ENCODE measurements at regions not wholly inside any gene's neighbourhood (a gene's known extent, or its start where the extent isn't known, plus 50 kb on each side); places are given as distances from the start of the nearest gene placed in this dataset.

DNA sequence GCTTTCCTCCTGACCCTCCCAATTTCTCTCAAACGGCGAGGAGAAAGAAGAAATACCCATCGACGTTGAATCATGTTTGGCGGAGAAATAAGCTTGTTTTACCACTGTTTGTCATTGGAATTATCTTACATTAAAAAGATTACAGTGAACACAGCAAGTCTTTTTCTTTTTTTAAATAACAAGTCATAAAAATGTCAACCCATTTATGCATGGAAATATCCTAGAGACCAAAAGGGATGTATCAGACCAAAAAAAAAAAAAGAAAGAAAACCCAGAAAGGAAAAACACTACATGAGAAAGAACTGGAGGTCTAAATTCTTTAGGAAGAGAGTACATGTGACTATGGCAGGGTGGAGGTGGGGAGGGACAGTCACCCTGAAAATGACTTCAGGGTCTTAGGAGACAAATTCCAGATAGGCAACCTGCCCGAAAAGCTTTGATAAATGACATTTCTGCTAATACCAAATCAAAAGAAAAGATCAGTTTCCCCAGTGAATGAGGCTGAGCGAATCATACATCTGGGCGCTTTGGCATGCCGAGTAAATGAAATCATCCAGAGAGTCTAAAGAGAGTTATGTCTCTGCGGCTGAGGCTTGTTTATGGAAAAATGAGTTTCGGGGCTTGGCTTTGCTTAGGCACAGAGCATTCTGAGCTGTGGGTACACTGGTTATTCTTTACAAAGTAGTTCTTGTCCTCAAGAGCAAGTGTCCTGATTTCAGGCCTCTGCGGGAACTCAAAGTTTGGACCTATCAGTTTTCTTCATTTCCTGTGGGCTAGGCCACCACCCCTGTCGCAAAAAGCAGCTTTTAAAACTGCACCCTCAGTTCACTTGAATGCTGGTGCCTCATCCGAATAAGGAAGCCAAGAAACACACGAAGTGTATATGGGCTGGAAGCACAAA is 110.1 kb upstream of the TGFBR2 start:
- DNase-seq (ENCODE audit: low read depth) = no peak

DNA sequence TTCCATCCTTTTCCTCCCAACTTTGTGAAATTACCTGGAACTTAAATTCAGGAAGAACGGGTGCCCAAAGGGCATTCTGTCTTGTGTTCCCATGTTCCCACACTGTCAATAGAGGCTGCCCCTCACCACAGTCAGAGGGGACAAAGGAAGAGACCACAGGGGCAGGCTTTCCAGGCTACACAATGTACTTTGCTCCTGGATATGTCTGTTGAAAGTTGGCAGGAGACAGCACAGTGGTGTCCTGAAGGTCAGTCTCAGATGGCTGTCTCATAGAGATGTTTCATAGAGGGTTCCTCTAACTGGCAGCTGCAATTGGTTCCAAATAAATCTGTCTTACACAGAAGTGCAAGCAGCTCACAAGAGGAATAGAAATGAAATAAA is 107.8 kb upstream of the TGFBR2 start:
- no peak for DNase-seq (ENCODE audit: low read depth)

DNA sequence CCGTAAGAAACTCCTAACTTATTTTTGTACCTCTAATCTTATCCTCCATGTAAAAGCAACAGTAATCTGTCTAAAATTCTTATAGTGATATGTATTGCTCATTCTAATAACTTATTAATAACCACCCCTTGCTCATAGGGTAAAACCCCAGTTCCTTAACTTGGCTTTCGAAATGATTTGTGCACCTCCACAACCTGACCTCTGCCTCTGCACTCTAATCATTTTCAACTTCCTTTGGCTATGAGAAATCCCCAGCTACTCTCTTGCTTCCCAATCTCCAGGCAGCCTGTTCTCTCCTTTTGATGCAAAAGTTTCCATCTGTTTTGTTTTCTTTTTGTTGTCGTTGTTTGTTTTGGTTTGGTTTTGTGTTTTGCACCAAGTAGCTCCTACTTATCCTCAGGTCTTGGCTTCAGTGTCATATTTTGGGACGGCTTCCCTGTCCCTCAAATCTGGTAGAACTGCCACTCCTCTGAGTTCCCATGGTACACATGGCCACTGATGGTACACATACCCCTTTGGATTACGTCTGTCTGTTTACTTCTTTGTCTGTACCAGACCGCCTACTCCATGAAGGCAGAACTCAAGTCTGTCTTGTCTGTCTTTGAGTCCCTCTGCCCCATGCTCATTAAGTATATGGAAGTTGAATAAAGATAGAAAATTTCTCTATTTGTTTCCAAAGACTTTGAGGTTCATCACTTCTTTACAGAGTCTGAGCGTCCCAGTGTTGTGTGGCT is 105.6 kb upstream of the TGFBR2 start:
- no peak for DNase-seq (ENCODE audit: low read depth)

DNA sequence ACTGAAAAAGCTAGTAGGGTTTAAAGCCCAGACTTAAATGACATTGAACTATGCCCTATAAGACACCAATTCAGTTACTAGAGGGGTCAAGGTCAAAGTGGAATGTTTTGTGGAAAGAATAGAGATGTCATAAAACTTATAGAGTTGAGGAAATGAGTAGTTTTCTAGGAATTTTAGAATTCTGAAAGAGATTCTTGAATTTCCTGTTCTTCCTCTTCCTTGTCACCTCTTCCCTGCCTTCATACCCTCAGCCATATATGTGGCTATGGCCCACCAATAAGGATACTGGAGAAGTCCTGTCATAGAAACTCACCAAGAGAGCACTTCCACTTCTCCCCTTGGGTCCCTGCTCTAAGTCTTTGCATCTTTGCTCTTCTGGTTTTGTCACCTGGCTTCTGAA is 104.9 kb upstream of the TGFBR2 start:
- DNase-seq (ENCODE audit: low read depth) = no peak

DNA sequence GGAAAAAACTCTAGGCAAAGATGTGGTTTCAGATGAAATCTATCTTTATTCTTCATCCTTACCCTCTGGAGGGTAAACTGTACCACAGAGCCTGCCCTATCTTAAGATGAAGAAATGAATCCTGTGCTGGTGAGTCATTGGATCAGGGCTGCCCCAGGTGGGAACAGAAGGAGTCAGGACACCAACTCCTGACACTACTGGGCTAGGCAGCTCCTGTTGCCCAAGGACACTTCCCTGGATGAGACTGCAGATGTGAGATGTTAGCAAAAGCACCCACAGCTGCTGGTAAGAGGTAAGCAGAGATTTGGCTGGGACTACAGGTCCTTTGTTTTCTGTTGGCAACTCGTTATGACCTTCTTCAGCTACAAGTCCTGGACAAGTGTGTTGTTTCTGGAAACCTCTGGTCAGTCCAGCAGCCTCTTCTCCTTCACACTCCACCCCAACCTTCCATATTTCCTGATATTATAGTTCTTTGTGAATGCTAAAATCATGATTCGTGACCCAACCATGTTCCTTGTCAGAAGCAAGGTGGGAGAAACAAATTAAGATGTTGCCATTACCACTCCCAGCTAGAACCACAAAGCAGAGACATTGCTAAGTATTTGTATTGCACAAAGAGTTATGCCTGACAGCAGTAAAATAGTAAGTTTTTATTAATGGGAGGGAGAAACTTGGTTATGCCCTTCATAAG is 104.2 kb upstream of the TGFBR2 start:
- no peak for DNase-seq (ENCODE audit: low read depth)

DNA sequence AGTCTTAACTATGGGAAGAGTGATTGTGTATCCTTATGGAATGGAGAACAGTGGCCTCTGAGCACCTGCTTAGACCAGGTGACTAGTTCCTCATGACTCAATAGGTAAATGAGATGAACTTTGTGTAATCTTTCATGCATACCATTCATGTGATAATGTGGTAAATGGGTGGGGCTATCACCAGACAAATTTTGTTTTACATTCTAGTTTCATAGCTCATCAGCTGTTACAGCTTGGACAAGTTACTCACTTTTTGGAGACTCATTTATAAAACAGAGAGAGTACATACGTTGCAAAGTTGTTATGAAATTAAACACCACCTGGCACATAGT is 103.7 kb upstream of the TGFBR2 start:
- DNase-seq (ENCODE audit: low read depth) = no peak

DNA sequence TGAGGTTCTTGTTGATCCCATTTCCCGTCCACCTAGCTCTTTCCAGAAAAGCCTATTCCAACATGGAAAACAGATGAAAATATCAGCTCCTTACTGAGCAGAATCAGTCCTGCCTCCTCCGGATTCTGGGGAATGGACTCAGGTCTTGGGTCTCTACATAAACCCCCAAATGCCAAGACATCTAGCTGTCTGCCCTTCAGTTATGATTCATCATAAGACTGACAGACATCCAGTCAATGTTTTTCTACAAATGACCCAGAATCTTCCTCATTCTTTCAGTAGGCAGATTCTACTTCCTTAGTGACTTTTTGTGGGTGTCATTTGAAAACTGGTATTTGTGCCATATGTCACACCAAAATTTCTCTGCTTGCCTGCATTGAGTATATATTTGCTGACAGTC is 103.0 kb upstream of the TGFBR2 start:
- DNase-seq (ENCODE audit: low read depth) = no peak

DNA sequence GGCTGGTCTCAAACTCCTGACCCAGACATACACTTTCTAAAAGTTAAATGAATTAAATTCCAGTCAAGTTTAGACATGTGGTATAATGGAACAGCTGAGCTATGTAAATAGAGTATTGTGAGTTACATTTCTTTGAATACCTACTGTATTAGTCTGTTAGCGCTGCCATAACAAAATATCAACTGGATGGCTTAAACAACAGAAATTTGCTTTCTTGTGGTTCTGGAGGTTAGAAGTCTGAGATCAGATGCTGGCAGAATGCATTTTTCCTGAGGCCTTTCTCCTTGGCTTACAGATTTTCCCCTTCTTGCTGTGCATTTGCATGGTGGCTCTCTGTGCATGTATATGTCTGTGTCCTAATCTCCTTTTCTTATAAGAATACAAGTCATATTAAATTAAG is 101.5 kb upstream of the TGFBR2 start:
- no peak for DNase-seq (ENCODE audit: low read depth)

DNA sequence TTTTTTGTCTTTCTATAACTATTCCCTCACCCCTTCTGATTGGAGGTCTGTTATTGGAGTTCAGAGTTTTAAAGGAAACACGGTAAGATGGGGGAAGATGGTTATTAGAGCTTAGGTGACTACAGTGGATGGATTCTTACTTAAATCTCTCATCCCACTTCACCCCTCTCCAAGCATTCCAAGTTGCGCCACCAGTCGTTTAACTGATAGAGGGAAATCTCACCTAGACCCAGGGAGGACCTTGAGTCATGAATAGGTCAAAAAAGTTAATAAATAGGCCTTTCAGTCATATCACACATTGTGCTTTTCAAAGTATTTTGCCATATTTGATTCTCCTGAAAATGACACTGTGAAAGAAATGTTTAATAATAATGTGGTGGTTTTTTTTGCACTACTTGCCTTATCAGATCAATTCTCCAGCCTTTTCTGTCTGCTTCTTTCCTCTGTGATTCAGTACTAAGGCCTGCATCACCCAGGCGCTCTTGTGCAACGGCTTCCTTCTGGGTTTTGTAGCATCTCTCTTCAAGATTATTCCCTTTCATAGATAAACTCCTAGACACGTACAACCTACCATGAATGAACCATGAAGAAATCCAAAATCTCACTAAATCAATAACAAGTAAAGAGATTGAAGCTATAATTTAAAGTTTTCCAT is 100.4 kb upstream of the TGFBR2 start:
- no peak for DNase-seq (ENCODE audit: low read depth)

DNA sequence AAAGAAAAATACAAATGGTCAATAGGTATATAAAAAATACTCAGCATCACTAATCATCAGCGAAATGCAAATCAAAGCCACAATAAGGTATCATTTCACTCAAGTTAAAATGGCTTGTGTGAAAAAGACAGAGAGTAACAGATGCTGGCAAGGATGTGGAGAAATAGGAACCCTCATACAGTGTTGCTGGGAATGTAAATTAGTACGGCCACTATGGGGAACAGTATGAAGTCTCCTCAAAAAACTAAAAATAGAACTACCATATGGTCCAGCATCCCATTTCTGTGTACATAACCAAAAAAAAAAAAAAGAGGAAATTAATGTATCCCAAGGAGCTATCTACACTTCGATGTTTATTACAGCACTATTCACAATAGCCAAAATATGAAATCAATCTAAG is 98.1 kb upstream of the TGFBR2 start:
- DNase-seq (ENCODE audit: low read depth) = no peak

DNA sequence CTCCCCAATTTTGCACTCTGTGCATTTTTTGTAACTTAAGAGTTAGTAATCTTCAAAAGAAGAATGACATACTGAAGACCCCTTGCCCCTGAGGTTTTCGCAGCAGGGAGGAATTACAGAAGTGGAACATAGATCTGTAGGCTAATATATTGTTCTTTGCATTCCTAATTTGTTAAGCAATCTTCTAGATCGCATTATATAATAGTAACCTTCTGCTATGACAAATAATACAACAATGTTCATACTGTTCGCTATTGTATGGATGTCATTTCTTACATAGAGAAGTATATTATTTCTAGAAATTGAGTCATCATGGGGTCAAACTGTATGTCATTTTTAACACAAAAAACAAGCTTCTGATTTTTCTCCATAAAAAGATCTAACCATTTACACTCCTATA is 95.8 kb upstream of the TGFBR2 start:
- no peak for DNase-seq (ENCODE audit: low read depth)

DNA sequence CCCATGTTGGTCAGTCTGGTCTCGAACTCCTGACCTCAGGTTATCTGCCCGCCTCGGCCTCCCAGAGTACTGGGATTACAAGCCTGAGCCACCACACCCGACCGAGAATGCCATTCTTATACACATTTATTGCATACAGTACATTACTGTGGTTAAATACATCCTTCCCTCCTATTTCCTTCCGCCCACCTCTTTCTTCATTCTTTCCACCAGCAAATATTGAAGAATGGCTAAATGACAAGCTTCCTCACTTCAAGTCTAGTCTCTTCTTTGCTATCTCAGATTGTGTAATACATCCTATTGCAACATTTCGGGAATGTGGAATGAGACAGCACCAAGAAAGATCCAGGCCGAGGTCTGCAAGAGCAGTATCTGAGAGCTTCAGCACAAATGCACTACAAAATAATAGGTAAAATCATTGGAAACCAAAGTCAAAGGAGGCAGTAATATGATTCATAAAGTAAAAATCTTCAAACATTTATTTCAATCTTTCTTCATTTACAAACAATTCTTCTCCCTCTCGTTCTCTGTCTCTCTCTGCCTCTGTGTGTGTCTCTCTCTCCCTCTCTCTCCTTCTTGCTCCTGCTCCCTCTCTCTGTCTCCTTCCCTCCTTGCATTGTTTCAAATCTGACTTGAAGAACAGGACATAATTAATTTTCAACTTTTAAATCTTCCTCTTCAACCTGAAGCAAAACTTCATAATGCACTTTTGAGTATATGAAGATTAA is 94.7 kb upstream of the TGFBR2 start:
- DNase-seq (ENCODE audit: low read depth) = no peak

DNA sequence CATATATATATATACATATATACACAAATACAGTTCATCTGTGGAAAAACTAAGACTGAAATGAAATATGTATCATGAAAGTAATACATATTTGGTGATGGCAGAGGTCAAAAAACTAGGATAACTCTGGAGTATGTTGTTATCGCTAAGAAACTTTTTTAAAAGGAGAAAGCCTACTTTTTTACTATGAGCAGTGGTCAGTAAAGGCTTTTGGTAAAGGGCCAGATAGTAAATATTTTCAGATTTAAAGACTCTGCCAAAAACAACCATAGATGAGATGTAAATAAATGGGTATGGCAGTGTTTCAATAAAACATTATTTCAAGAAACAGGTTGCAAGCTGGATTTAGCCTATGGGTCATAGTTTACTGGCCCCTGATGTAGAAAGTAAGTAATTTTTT is 93.8 kb upstream of the TGFBR2 start:
- DNase-seq (ENCODE audit: low read depth) = no peak

DNA sequence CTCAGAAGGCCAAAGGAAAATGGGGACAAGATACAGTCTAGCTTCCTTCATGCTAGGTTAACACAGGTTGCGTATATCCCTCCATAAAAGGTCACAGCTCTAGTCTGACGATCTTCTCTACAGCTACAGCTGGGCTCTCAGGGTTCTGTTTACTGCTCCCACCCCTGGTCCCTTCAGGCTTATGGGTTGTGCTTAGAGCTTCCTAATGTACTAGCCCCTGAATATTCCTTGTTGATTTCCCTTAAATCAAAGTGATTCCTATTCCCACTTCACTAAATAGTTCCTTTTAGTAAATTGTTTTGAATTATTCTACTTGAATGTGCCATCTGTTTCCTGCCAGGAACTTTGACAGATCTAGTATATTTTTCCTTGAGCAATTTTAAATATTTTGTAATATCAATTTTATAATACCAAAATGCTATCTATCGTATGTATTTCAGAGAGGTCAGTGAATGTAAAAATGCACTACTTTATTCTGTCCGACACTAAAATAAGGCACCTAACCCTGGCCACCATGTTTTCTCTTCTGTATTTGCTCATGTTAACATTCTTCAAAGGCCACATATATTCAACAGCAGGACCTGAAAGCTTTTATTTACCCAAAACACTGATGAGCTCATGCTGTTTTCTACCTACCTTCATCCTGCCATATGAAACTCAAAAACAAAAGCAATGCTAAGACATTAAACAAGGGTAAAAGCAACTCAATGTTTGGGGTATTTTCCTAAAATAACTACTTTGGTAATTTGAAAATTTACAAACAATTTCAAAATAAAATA is 92.8 kb upstream of the TGFBR2 start:
- no peak for DNase-seq (ENCODE audit: low read depth)

DNA sequence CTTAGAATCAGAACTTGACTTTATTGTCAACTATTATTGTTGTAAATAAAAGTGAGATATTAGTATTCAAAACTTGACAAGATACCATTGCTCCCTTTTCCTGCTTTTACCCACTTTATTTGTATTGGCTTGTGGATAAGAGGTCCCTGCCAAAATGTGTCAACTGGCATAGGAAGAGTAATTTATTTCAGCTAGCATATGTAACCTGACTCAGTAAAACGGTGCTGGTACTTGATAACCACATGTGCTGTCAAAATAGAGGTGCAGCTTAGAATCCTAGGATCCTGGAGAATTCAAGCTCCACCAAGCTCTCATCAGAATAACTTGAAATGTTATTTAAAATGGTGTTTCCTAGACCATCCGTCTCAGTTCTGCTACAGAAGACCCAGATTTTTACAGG is 90.2 kb upstream of the TGFBR2 start:
- no peak for DNase-seq (ENCODE audit: low read depth)

DNA sequence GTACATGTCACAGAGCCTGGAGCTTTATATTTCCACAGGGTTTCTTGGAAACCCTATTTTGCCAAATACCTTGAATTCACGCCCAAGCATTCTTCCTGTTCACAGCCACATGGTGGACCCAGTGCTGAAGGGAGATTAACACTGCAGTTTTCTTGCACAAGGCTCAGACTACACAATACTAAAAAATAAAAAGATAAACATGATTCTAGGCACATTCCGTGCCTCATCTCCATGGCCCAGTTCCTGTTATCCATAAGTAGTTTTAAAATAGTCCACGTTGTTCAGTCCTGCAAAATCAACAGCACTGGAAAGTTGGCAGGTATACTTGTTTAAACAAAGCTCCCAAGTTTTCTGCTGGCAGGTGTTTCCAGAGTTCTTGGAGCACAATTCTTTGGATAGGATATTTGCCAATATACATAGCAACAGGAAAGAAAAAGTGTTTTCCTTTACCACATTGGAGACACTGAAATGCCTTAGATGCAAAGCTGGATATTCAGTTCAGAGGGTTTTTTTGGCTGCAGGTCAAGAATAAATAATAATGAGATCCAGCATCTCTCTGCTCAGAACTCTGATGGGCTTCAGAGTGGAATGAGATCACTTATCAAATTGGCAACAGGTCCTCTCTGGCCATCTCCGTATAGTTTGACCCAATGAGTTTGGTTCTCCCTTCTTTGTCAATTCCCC is 88.1 kb upstream of the TGFBR2 start:
- no peak for DNase-seq (ENCODE audit: low read depth)

DNA sequence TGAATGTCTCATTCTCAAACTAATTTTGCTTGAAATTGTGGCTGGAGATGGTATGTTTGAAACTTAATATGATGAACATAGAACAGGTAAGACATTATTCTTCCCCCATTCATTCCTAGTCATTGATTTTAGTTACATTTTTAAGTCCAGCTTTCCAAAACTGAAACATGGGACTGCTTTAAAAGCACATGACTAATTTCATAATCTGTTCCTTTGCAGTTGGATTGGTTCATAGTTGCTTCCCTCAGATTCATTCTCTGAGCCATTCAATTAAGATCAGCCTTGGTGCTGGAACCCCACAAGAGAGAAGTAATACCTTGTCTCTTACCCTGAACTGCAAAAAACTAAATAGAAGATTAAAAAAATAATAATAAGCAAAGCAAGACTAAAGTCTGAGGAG is 87.5 kb upstream of the TGFBR2 start:
- no peak for DNase-seq (ENCODE audit: low read depth)

DNA sequence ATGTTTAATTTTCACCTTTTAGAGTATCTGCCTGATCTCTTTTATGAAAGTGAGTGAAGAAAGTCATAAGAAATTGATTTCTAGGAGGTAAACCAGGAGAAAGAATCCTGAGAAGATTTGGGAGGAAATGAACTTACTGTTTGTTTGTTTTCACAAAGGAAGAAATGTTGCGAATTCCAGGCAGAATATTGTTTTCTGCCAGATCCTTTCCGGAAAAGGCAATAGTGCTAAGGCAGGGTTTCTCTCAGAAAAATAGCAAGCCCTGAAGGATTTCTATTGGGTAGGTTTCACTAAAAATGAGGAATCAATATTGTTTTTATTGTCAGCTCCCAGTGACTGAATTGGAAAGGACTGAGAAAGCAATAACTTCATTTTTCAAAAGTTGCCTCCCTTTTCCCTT is 85.7 kb upstream of the TGFBR2 start:
- no peak for DNase-seq (ENCODE audit: low read depth)

DNA sequence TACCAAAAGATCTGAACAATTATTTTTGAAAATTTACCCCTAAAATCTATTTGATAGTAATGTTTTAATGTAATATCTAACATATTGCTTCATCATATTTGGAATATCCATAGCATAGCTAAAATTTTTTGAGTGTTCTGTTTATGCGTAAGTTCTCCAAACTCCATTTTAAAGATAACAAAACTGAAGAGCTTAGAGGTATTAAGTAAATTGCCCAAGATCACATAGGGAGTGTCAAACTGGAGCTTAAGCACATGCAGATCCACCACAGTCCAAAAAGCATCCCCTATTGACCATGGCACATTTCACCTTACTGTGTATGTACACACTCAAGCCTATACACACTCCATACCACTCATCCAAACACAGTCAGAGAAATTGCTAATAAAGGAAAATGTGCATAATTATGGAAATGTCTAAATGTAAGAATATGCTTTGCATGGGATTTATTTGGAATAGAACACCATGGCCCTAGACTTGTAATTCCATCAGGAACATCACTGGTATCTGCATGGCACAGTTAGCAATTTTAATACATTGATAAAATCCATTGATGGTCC is 85.2 kb upstream of the TGFBR2 start:
- DNase-seq (ENCODE audit: low read depth) = no peak

DNA sequence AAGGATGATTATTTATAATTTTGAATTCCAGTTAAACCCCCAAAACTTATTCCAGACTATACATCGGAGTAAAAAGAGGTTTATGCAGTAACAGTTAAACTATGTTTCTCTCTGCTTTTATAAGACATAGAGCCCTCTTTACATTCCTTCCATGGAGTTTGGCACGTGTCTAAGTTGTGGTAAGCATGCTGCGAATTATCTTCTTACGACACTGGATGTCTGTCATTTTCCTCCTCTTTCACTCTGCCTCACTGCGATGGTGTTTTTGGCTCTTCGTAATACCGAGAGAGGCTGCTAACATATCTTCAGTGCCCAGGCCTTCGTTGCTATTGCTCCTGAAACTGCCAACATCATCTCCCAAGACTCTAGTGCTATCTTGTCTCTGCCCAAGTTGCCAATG is 83.9 kb upstream of the TGFBR2 start:
- DNase-seq (ENCODE audit: low read depth) = no peak
